K562 (cell line): ENCODE measurements at regions not wholly inside any gene's neighbourhood (a gene's known extent, or its start where the extent isn't known, plus 50 kb on each side); places are given as distances from the start of the nearest gene placed in this dataset.

Experiments
- ATAC-seq: fragments of 200-7000 bp; cut with Tn5 transposase; 3 replicates; pipeline ENCODE4 v1.9.1; 2020; ENCODE audit warnings: moderate library complexity
- BruUV-seq: library from RNA; stranded (reverse); fragments of 400-500 nt; replicated peaks from 2 replicates; lab custom pipeline; 2021; lab: Mats Ljungman, UMichigan
- CTCF ChIA-PET: fragments of 300-600 bp; formaldehyde crosslinking; extraction: SDS; loops from one replicate; lab custom pipeline; 2021; ENCODE audit warnings: low intra/inter-chr PET ratio; lab: Yijun Ruan, JAX
- POLR2A ChIA-PET: fragments of 300-600, 350-650 bp; sonication (Branson Sonifier 250); formaldehyde crosslinking; extraction: SDS; loops from one replicate; lab custom pipeline; 2021; ENCODE audit warnings: antibody characterized with exemption, inconsistent platforms; lab: Yijun Ruan, JAX
- DNase-seq, 4 experiments: peaks; one replicate each; pipeline versions ENCODE4 v3.0.0 to v3.0.0-alpha.2; 2011 to 2018; ENCODE audit warnings: low spot score in 3 of 4, mixed read lengths in 3 of 4; ENCODE audit errors: extremely low read depth in 1 of 4
- FAIRE-seq: peaks from 2 replicates; lab custom pipeline; 2011; peaks lifted over from hg19 to GRCh38; lab: Jason Lieb, UNC
- H2AFZ ChIP-seq: 2 replicates; pipeline ENCODE4 v1.6.0; 2011; ENCODE audit warnings: low read depth, low read length, control low read depth, inconsistent platforms
- H3K27ac ChIP-seq: fragments of 200-600 bp; 3 replicates; pipeline ENCODE4 v1.8.0; 2011; ENCODE audit warnings: low read depth, mild to moderate bottlenecking, control low read depth, inconsistent platforms, low read length, moderate library complexity, mixed read lengths; ENCODE audit errors: extremely low read depth
- H3K27me3 ChIP-seq, 2 experiments: fragments of 300-600 bp in 1 of 2; 2 replicates in 1 of 2; 3 replicates in 1 of 2; pipeline versions ENCODE4 v1.6.0 to v1.8.0; 2011; ENCODE audit warnings: inconsistent platforms in 2 of 2, low read length in 2 of 2, mild to moderate bottlenecking in 1 of 2, mixed read lengths in 1 of 2, moderate library complexity in 1 of 2; ENCODE audit not compliant: control insufficient read depth in 2 of 2, insufficient read depth in 2 of 2
- H3K36me3 ChIP-seq: fragments of 300-600 bp; 3 replicates; pipeline ENCODE4 v1.8.0; 2011; ENCODE audit warnings: mild to moderate bottlenecking, low read length, inconsistent platforms; ENCODE audit not compliant: control insufficient read depth, insufficient read depth
- H3K4me1 ChIP-seq, 2 experiments: fragments of 200-600 bp in 1 of 2; replicated peaks in 1 of 2; 2 replicates in 1 of 2; 3 replicates in 1 of 2; pipeline versions ENCODE4 v1.5.1 to v1.8.0; 2011; ENCODE audit warnings: inconsistent platforms in 2 of 2, low read length in 2 of 2, mild to moderate bottlenecking in 1 of 2, mixed read lengths in 1 of 2, moderate library complexity in 1 of 2; ENCODE audit not compliant: control insufficient read depth in 2 of 2, insufficient read depth in 2 of 2
- H3K4me2 ChIP-seq: 2 replicates; pipeline ENCODE4 v1.6.1; 2011; ENCODE audit warnings: low read length, control low read depth, inconsistent platforms, mixed read lengths; ENCODE audit not compliant: insufficient read depth
- H3K4me3 ChIP-seq: fragments of 200-600 bp; sonication (generic), shearing (Covaris generic); 2 replicates; pipeline ENCODE4 v1.5.1; 2016; ENCODE audit warnings: control low read depth, inconsistent platforms
- H3K79me2 ChIP-seq: fragments of 200-600 bp; 3 replicates; pipeline ENCODE4 v1.8.0; 2011; ENCODE audit warnings: low read length, inconsistent platforms; ENCODE audit not compliant: control insufficient read depth, insufficient read depth
- H3K9ac ChIP-seq, 2 experiments: 2 replicates each; pipeline versions ENCODE4 v1.6.0 to v1.6.1; 2011; ENCODE audit warnings: low read depth in 2 of 2, low read length in 2 of 2, control low read depth in 1 of 2, inconsistent platforms in 1 of 2, mild to moderate bottlenecking in 1 of 2, mixed read lengths in 1 of 2; ENCODE audit not compliant: insufficient read depth in 1 of 2
- H3K9me1 ChIP-seq: one replicate; pipeline ENCODE4 v1.6.0; 2011; ENCODE audit warnings: inconsistent platforms, mild to moderate bottlenecking, low read length, moderate library complexity; ENCODE audit not compliant: control insufficient read depth, insufficient read depth
- H3K9me3 ChIP-seq: replicated peaks from 2 replicates; pipeline ENCODE4 v1.5.1; 2011; ENCODE audit warnings: low read depth, low read length, inconsistent platforms; ENCODE audit not compliant: control insufficient read depth, insufficient read depth
- H4K20me1 ChIP-seq: replicated peaks from 2 replicates; pipeline ENCODE4 v1.6.1; 2011; ENCODE audit warnings: low read length, inconsistent platforms, mixed read lengths; ENCODE audit not compliant: control insufficient read depth, insufficient read depth
- CHD4 ChIP-seq: fragments of 200-600 bp; sonication (generic); IDR thresholded peaks from 3 replicates; pipeline ENCODE4 v1.6.1; 2012; ENCODE audit warnings: low read depth, mild to moderate bottlenecking, mixed read lengths, low read length, inconsistent platforms; ENCODE audit not compliant: insufficient read depth, insufficient replicate concordance, poor library complexity, severe bottlenecking
- E2F3 ChIP-seq: fragments of 250-450 bp; sonication (Bioruptor Pico); IDR thresholded peaks from 2 replicates; pipeline ENCODE4 v1.4.0; 2020; ENCODE audit warnings: mild to moderate bottlenecking
- E2F5 ChIP-seq: sonication (generic); formaldehyde crosslinking; IDR thresholded peaks from 2 replicates; pipeline ENCODE4 v1.8.0; 2022; ENCODE audit warnings: mild to moderate bottlenecking, missing genetic modification reagents
- EP400 ChIP-seq: fragments of 450-650 bp; IDR thresholded peaks from 2 replicates; pipeline ENCODE4 v1.6.1; 2017; ENCODE audit warnings: antibody characterized with exemption, mild to moderate bottlenecking, moderate library complexity
- HNRNPUL1 ChIP-seq: fragments of 200-400 bp; formaldehyde crosslinking; IDR thresholded peaks from 2 replicates; pipeline ENCODE4 v1.6.1; 2017; ENCODE audit warnings: low read length
- MLLT1 ChIP-seq, 2 experiments: fragments of 450-650 bp; IDR thresholded peaks; 2 replicates each; pipeline ENCODE4 v1.6.1; 2016
- MYC ChIP-seq, 2 experiments: fragments of 250-450 bp in 1 of 2; sonication (Bioruptor Pico) in 1 of 2; IDR thresholded peaks; 2 replicates each; pipeline versions ENCODE4 v1.5.1 to v1.6.1; 2012 to 2021; ENCODE audit warnings: low read depth in 2 of 2, borderline replicate concordance in 1 of 2, improper control_type of control experiment in 1 of 2, low read length in 1 of 2, mild to moderate bottlenecking in 1 of 2, moderate library complexity in 1 of 2
- NFE2L1 ChIP-seq: fragments of 450-650 bp; IDR thresholded peaks from 2 replicates; pipeline ENCODE4 v1.6.1; 2016; ENCODE audit warnings: missing genetic modification characterization, low read depth, mild to moderate bottlenecking, missing compliant biosample characterization, moderate library complexity, borderline replicate concordance
- NR2C1 ChIP-seq, 2 experiments: fragments of 450-650 bp; IDR thresholded peaks; 2 replicates each; pipeline ENCODE4 v1.6.1; 2017; ENCODE audit warnings: mild to moderate bottlenecking in 2 of 2, antibody characterized with exemption in 1 of 2, inconsistent platforms in 1 of 2, missing compliant biosample characterization in 1 of 2, missing genetic modification characterization in 1 of 2
- SMAD4 ChIP-seq: fragments of 250-450 bp; sonication (Bioruptor Pico); conservative IDR thresholded peaks from 2 replicates; pipeline ENCODE4 v1.8.0; 2021; ENCODE audit warnings: inconsistent platforms, mild to moderate bottlenecking, moderate library complexity
- XRCC3 ChIP-seq: fragments of 450-650 bp; IDR thresholded peaks from 2 replicates; pipeline ENCODE4 v1.6.1; 2017; ENCODE audit warnings: mild to moderate bottlenecking, moderate library complexity
- ZBTB8A ChIP-seq: fragments of 450-650 bp; IDR thresholded peaks from 2 replicates; pipeline ENCODE4 v1.6.1; 2018; ENCODE audit warnings: mild to moderate bottlenecking, moderate library complexity; ENCODE audit not compliant: partially characterized antibody
- ZNF778 ChIP-seq: fragments of 450-650 bp; formaldehyde crosslinking; IDR thresholded peaks from 2 replicates; pipeline ENCODE4 v1.4.0; 2020; ENCODE audit warnings: mild to moderate bottlenecking, moderate library complexity
- WGBS: fragments of 100-300 bp; shearing (Covaris generic); methylation state at CpG from one replicate; pipeline ENCODE4 v1.1.6; 2016; ENCODE audit warnings: low coverage, mixed read lengths; ENCODE audit not compliant: insufficient coverage; ENCODE audit errors: missing lambda C conversion rate; 5-methylcytosine and 5-hydroxymethylcytosine counted together
- in situ Hi-C: fragments of 300-500 bp; cut with MboI; formaldehyde crosslinking; loops from 4 replicates; pipeline ENCODE4 v1.15.0; 2018; ENCODE audit warnings: inconsistent platforms, mixed read lengths
- intact Hi-C: fragments of 100-400 bp; cut with micrococcal nuclease; formaldehyde crosslinking; loops from 2 replicates; pipeline ENCODE4 v1.14.2; 2022

- TF ChIP-seq MYC (IDR thresholded peaks at IDR 0.05; ENCODE audit: low read depth, low read length) (no peak), MYC (CRISPR knock-in tag; IDR thresholded peaks at IDR 0.05; ENCODE audit: borderline replicate concordance, low read depth) (no peak), HNRNPUL1 (no peak), ZNF778 (no peak), SMAD4 (no peak), E2F5 (CRISPR knock-in tag) (no peak)
Measured at GRCh38 chr18:70627182-70627802, 338.4 kb downstream of the SOCS6 start (continued).

- no peaks in the 10 kb centered on the region for H3K4me1 ChIP-seq
- BruUV-seq, result no TSS peak
- H4K20me1 ChIP-seq, result no peaks in the 10 kb centered on the region
- no peak for ATAC-seq
- no peak overlapping the region for H3K4me3 ChIP-seq
- H3K36me3 ChIP-seq, result no peaks in the 10 kb centered on the region
- no peak overlapping the region for H2AFZ ChIP-seq
- no peak overlapping the region for H3K9ac ChIP-seq
- 0% methylated on average over 7 of the region's 9 CpGs for WGBS
- no peak overlapping the region for H3K4me2 ChIP-seq
- no peaks in the 10 kb centered on the region for H3K79me2 ChIP-seq
- no peak overlapping the region for H3K27ac ChIP-seq
- no peaks in the 10 kb centered on the region for H3K27me3 ChIP-seq
- POLR2A ChIA-PET, result no interaction called here
- H3K9me1 ChIP-seq, result no peaks in the 10 kb centered on the region
- intact Hi-C loops (no loop called here), in situ Hi-C loops (no loop called here)
- FAIRE-seq, result no peak
- CTCF ChIA-PET, result no interaction called here
- no peaks in the 10 kb centered on the region for H3K9me3 ChIP-seq
- DNase-seq, result no peak
- no peak for TF ChIP-seq MLLT1 (IDR thresholded peaks at IDR 0.05)
- TF ChIP-seq NR2C1 (IDR thresholded peaks at IDR 0.05), result no peak
- TF ChIP-seq NR2C1 (tag; IDR thresholded peaks at IDR 0.05), result no peak
- no peak for TF ChIP-seq CHD4
- TF ChIP-seq ZBTB8A, result no peak
- no peak for TF ChIP-seq XRCC3
- TF ChIP-seq E2F3 (CRISPR knock-in tag), result no peak
- no peak for TF ChIP-seq EP400
- TF ChIP-seq NFE2L1 (tag), result no peak
Measured at GRCh38 chr18:70622622-70623419, 334.0 kb downstream of the SOCS6 start.
